ENCODE measurements at regions not wholly inside any gene's neighbourhood (a gene's known extent, or its start where the extent isn't known, plus 50 kb on each side); places are given as distances from the start of the nearest gene placed in this dataset.

DNA sequence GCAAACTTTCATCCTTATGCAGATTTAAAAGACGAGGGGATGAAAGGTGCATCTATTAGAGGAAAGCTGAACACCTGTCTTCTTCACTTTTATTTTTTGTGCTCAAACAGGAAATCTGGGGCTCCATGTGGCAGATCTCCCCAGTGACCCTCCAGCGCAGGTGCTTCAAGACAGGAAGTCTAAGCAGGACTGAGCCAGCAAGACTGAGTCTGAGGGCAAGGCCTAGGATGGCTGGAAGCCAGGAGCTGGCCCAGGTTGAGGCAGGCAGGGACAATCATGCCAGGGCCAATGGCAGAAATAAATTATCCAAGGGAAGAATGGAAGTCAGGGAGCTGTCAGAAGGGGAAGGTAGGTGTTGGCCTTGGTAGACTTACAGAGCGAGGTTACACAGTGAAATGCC, 101.1 kb upstream of the SPON1 start:
- H3K36me3 Mint-ChIP-seq (ENCODE audit: low read depth) = no peaks in the 10 kb centered on the region
- Histone ChIP-seq H3K4me1 (ENCODE audit: insufficient read depth) (no peaks in the 10 kb centered on the region), H3K79me2 (replicated peaks; ENCODE audit: insufficient read depth) (no peaks in the 10 kb centered on the region), H3K36me3 (ENCODE audit: insufficient read depth) (no peaks in the 10 kb centered on the region), H3K27ac (ENCODE audit: low read depth) (no peak overlapping the region), H3K4me3 (no peak overlapping the region), H4K20me1 (replicated peaks; ENCODE audit: insufficient read depth) (no peaks in the 10 kb centered on the region), H3K4me2 (no peak overlapping the region), H2AFZ (0 out of 2 replicates have a peak overlapping the region, but pooled peaks have one; percentile 14), H3F3A (replicated peaks; ENCODE audit: low read depth) (no peaks in the 10 kb centered on the region), H3K9me2 (ENCODE audit: insufficient read depth) (no peaks in the 10 kb centered on the region), H3K27me3 (ENCODE audit: insufficient read depth) (no peaks in the 10 kb centered on the region)
- ATAC-seq (no peak), DNase-seq (ENCODE audit: low spot score) (no peak)
- H3K4me3 Mint-ChIP-seq = no peak overlapping the region
- H3K27ac Mint-ChIP-seq = no peak overlapping the region
- peaks cover 11% of the 10 kb centered on the region for H3K27me3 Mint-ChIP-seq (ENCODE audit: insufficient read depth, low read depth, poor library complexity)
- TF ChIP-seq CREB1 (CRISPR knock-in tag; IDR thresholded peaks at IDR 0.05; ENCODE audit: low read depth) (no peak), POLR2AphosphoS5 (IDR thresholded peaks at IDR 0.05; ENCODE audit: low read depth) (no peak), NANOG (IDR thresholded peaks at IDR 0.05; ENCODE audit: borderline replicate concordance) (no peak)
- H3K9me3 Mint-ChIP-seq = no peaks in the 10 kb centered on the region
- peaks cover 6% of the 10 kb centered on the region; the same call in 1 of the 3 replicates for H3K4me1 Mint-ChIP-seq

- no peaks in the 10 kb centered on the region for H3K4me1 ChIP-seq (ENCODE audit: insufficient read depth)
- Mint-ChIP-seq H3K36me3 (ENCODE audit: low read depth) (no peaks in the 10 kb centered on the region), H3K9me3 (no peaks in the 10 kb centered on the region), H3K27me3 (ENCODE audit: insufficient read depth, low read depth, poor library complexity) (peaks cover 6% of the 10 kb centered on the region), H3K4me1 (peaks cover 6% of the 10 kb centered on the region; the same call in 1 of the 3 replicates), H3K4me3 (no peak overlapping the region), H3K27ac (no peak overlapping the region)
- H3K79me2 ChIP-seq (replicated peaks; ENCODE audit: insufficient read depth) = no peaks in the 10 kb centered on the region
- no peak overlapping the region for H3K27ac ChIP-seq (ENCODE audit: low read depth)
- DNase-seq (ENCODE audit: low spot score) (no peak), ATAC-seq (no peak)
- no peaks in the 10 kb centered on the region for H4K20me1 ChIP-seq (replicated peaks; ENCODE audit: insufficient read depth)
- no peaks in the 10 kb centered on the region for H3F3A ChIP-seq (replicated peaks; ENCODE audit: low read depth)
- H3K4me2 ChIP-seq = no peak overlapping the region
- H3K36me3 ChIP-seq (ENCODE audit: insufficient read depth) = no peaks in the 10 kb centered on the region
- H3K4me3 ChIP-seq = no peak overlapping the region
- no peak overlapping the region for H2AFZ ChIP-seq
- no peaks in the 10 kb centered on the region for H3K9me2 ChIP-seq (ENCODE audit: insufficient read depth)
- H3K27me3 ChIP-seq (ENCODE audit: insufficient read depth) = no peaks in the 10 kb centered on the region
- TF ChIP-seq CTCF (conservative IDR thresholded peaks at IDR 0.05; ENCODE audit: low read depth in 2 of 2) = no peak
- no peak for TF ChIP-seq JUNB (IDR thresholded peaks at IDR 0.05; ENCODE audit: unreplicated experiment)
- no peak for TF ChIP-seq ZNF331 (CRISPR knock-in tag; IDR thresholded peaks at IDR 0.05; ENCODE audit: low read depth)
- TF ChIP-seq ZNF462 (CRISPR knock-in tag; IDR thresholded peaks at IDR 0.05) = no peak
- TF ChIP-seq STAT1 (IDR thresholded peaks at IDR 0.05; ENCODE audit: unreplicated experiment) = no peak
- no peak for TF ChIP-seq EZH2phosphoT487 (IDR thresholded peaks at IDR 0.05; ENCODE audit: unreplicated experiment)
- TF ChIP-seq, protein P1, sequence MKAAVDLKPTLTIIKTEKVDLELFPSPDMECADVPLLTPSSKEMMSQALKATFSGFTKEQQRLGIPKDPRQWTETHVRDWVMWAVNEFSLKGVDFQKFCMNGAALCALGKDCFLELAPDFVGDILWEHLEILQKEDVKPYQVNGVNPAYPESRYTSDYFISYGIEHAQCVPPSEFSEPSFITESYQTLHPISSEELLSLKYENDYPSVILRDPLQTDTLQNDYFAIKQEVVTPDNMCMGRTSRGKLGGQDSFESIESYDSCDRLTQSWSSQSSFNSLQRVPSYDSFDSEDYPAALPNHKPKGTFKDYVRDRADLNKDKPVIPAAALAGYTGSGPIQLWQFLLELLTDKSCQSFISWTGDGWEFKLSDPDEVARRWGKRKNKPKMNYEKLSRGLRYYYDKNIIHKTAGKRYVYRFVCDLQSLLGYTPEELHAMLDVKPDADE (IDR thresholded peaks at IDR 0.05) = no peak
- no peak for TF ChIP-seq POLR2AphosphoS5 (IDR thresholded peaks at IDR 0.05; ENCODE audit: low read depth)
- TF ChIP-seq EZH2 (IDR thresholded peaks at IDR 0.05; ENCODE audit: low read depth, unreplicated experiment) = no peak
These were observed 99.6 kb upstream of the SPON1 start for GRCh38 chr11:13862845-13863392.
